ENCODE measurements at regions not wholly inside any gene's neighbourhood (a gene's known extent, or its start where the extent isn't known, plus 50 kb on each side); places are given as distances from the start of the nearest gene placed in this dataset.

GRCh38 chr5:3191585-3191984 is 404.0 kb upstream of the IRX1 start:
- no peaks in the 10 kb centered on the region for H3K9me3 ChIP-seq
- 69 to 78% methylated on average over 15 of the region's 15 CpGs for WGBS, 2 donors
- TF ChIP-seq POLR2AphosphoS5 (IDR thresholded peaks at IDR 0.05) (no peak), CTCF (IDR thresholded peaks at IDR 0.05) (no peak)
- peaks cover 0 to 23% (median 0%) of the 10 kb centered on the region in 3 donors for H3K27me3 ChIP-seq
- H3K27ac ChIP-seq, result no peak overlapping the region
- no peak for DNase-seq
- no peak overlapping the region for H3K4me3 ChIP-seq
- no peaks in the 10 kb centered on the region for H3K36me3 ChIP-seq
- intact Hi-C loops (cut with DNase I), result no loop called here
- no peaks in the 10 kb centered on the region for H3K4me1 ChIP-seq

- TF ChIP-seq POLR2A (IDR thresholded peaks at IDR 0.05) (no peak), POLR2AphosphoS5 (IDR thresholded peaks at IDR 0.05) (no peak), CTCF (IDR thresholded peaks at IDR 0.05) (no peak), EP300 (IDR thresholded peaks at IDR 0.05) (no peak)
- H3K4me1 ChIP-seq, result no peaks in the 10 kb centered on the region
- DNase-seq, result no peak
- H3K27me3 ChIP-seq, result peaks cover 0 to 18% (median 0%) of the 10 kb centered on the region in 3 donors
- H3K4me3 ChIP-seq, result no peak overlapping the region
- no peak overlapping the region for H3K27ac ChIP-seq
- 76 to 86% methylated on average over 10 of the region's 10 CpGs for WGBS, 2 donors
- no peaks in the 10 kb centered on the region for H3K36me3 ChIP-seq
- intact Hi-C loops (cut with DNase I), result no loop called here
- H3K9me3 ChIP-seq, result no peaks in the 10 kb centered on the region
Measured at GRCh38 chr5:3190930-3191329, 404.7 kb upstream of the IRX1 start.

- no peak overlapping the region for H3K27ac ChIP-seq
- 0 to 94% methylated on average over 1 of the region's 1 CpG for WGBS, 2 donors
- H3K4me3 ChIP-seq, result no peak overlapping the region
- intact Hi-C loops (cut with DNase I), result no loop called here
- H3K36me3 ChIP-seq, result no peaks in the 10 kb centered on the region
- DNase-seq, result no peak
- H3K27me3 ChIP-seq, result peaks cover 0 to 23% (median 0%) of the 10 kb centered on the region in 3 donors
- H3K9me3 ChIP-seq, result no peaks in the 10 kb centered on the region
- TF ChIP-seq EP300 (IDR thresholded peaks at IDR 0.05) (no peak), POLR2AphosphoS5 (IDR thresholded peaks at IDR 0.05) (no peak), CTCF (IDR thresholded peaks at IDR 0.05) (no peak), POLR2A (IDR thresholded peaks at IDR 0.05) (no peak)
- no peaks in the 10 kb centered on the region for H3K4me1 ChIP-seq
Measured at GRCh38 chr5:3190433-3190832, 405.2 kb upstream of the IRX1 start.

GRCh38 chr5:3187771-3188425 is 407.7 kb upstream of the IRX1 start:
- no peaks in the 10 kb centered on the region for H3K9me3 ChIP-seq
- no peaks in the 10 kb centered on the region for H3K4me1 ChIP-seq
- 80% methylated on average over 28 of the region's 28 CpGs for WGBS, 2 donors
- H3K4me3 ChIP-seq, result no peak overlapping the region
- no peaks in the 10 kb centered on the region for H3K36me3 ChIP-seq
- no peak for DNase-seq
- H3K27ac ChIP-seq, result no peak overlapping the region
- intact Hi-C loops (cut with DNase I), result no loop called here
- no peak for TF ChIP-seq POLR2A (IDR thresholded peaks at IDR 0.05)
- no peak for TF ChIP-seq EP300 (IDR thresholded peaks at IDR 0.05)
- TF ChIP-seq POLR2AphosphoS5 (IDR thresholded peaks at IDR 0.05), result no peak
- no peak for TF ChIP-seq CTCF (IDR thresholded peaks at IDR 0.05)
- H3K27me3 ChIP-seq, result peaks cover 0 to 15% (median 0%) of the 10 kb centered on the region in 3 donors

All from sigmoid colon (tissue), 6 donors.